Inflammatory macrophage treated with lipopolysaccharide for 1 hour (primary cell): ENCODE measurements at regions not wholly inside any gene's neighbourhood (a gene's known extent, or its start where the extent isn't known, plus 50 kb on each side); places are given as distances from the start of the nearest gene placed in this dataset.

Experiments used
- DNase-seq, 2 donors: peaks; one replicate each; pipeline ENCODE4 v3.0.0-alpha.2; 2020 to 2022

DNA sequence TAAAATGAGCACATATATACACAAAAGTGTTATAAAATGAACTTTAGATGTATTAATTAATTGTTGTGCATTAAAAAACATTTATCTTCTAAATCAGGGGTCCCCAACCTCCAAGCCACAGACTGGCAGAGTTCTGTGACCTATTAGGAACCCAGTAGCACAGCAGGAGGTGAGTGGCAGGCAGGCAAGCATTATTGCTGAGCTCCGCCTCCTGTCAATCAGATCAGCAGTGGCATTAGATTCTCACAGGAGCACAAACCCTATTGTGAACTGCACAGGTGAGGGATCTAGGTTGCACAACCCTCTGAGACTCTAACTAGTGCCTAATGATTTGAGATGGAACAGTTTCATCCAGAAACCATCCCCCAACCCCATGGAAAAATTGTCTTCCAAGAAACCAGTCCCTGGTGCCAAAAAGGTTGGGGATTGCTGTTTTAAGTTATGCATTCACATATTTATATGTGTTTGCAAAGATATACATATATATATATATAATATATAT, 583.7 kb downstream of the KCNJ2 start:
- DNase-seq: no peak

DNA sequence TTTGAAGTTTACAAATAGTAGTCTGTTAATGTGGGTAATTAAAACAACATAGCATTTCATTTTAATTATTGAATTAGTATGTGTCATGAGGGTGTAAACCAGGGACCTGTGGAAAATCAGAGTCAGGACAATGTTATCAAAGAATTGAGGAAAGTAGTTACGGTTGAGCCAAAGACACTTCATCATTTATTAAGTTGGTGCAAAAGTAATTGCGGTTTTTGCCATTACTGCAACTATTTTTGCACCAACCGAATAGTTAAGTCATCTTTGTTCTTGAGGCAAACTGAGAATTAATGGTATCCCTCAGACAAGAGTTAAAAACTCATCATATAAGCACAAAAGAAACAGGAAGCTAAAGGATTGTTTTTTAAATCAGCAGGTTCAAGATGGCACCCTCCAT, 593.7 kb downstream of the KCNJ2 start:
- DNase-seq: no peak

GRCh38 chr17:70767102-70767701, 597.9 kb downstream of the KCNJ2 start:
- DNase-seq: peak; percentile 15 to 24

- no peak for DNase-seq
Observed at GRCh38 chr17:70769956-70770355, 600.6 kb downstream of the KCNJ2 start.

DNA sequence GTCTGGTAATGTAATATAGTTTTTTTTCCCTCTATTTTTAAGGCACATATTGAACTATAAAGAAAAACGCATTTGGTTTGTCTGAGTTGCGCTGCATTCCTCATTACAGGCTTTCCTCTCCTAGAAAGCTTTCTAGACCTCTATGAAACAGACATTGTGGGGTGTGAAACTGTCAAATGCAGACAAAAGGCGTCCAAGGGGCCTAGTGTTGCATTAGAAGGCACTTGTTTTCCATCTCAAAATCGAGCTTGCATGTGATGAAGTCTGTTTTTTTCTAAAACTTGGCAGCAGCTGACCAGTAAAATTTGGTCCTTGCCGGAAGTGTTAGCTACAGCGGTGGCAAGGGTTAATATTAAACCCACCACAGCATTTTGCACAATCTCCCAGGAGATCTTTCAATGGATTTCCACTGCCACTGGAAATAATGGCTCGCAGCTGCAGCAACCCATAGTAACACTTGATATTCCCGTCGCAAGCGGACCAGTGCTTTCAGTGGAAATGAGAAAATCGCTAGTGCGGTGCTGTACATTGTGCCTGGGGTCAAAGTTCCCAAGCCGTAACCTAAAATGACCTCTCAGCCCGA, 602.6 kb downstream of the KCNJ2 start:
- no peak for DNase-seq

- DNase-seq: no peak
Observed at GRCh38 chr17:70772761-70773160, 603.4 kb downstream of the KCNJ2 start.

- DNase-seq: no peak
Observed at GRCh38 chr17:70773258-70773657, 603.9 kb downstream of the KCNJ2 start.

GRCh38 chr17:70774339-70775117, 605.2 kb downstream of the KCNJ2 start:
- no peak for DNase-seq

DNA sequence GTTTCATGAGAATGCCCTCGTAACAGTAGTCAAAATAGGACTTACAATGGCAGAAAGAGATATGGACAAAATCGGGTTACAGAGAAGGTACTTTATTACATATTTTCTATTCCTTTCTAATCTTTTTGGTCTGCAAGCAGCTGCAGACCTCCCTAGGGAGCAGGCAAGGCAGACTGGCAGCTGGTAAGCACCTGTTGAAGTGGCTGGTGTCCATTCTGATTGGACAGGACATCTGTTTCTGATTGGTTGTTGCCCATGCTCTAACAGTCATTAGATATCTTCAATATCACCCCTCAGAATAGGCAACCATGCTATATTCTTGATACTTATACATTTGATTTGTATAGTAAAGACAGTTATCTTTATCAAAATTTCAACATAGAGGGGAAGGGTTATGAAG, 606.3 kb downstream of the KCNJ2 start:
- no peak for DNase-seq

DNA sequence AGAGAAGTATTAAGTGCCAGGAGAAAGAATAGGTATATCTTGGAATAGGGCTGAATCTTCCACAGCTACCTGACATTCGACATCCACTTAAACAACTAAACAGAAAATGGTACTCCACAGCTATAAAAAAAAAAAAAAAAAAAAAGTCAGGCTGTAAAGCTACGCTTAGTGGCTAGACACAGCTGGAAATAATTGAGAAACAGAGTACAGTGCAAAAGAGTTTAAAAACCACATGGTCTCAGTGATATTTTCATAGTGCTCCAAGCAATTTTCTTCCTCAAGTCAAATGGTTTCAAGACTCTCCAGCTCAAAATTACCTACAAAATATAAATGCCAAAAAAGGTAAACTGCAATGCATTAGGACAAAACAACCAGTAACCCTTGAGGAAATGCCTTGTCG, 607.1 kb downstream of the KCNJ2 start:
- no peak for DNase-seq

DNA sequence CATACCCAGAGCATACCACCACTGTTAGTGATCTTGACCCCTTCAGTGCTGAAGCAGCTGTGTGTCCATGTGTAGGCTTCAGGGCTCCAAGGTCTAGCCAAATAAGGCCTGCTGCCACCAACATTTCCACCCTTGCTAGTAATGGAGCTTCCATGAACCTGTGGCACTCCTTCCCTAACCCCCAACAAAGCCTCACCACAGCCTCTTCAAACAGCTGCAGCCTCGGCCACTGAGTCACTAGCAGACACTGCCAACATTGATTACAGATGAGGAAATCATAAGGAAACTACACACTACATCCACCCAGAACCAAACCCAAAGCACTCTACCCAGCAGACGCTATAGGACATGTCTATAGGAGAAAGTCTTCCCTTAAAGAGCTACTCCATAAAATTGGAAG, 610.7 kb downstream of the KCNJ2 start:
- DNase-seq: no peak

- DNase-seq: no peak
Observed at GRCh38 chr17:70786081-70786480, 616.7 kb downstream of the KCNJ2 start.

DNA sequence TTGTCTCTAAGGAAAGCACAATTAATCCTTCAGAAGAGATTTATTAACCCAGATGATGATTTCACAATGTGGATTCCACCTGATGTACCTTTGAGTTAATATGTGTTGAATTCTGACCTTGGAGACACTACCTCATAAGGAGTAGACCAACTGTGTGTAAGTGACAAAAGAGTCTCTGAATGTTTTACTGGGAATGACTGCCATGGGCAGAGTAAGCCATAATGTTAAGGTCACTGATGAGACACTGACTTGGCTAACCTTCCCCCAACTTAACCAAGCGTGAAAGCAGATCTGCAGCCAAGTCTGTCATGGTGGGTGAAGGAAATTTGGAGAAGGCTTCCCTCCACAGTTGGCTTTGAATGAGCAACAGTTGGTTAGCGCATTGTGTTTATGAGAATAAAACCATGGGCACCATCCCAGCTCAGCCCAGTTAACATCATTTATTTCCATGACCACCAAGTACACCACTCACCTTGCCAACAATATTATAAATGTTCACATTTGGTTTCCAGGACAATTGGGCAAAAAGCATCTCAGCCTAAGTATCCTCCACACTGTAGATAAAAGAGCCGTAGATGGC, 618.5 kb downstream of the KCNJ2 start:
- DNase-seq: no peak

DNA sequence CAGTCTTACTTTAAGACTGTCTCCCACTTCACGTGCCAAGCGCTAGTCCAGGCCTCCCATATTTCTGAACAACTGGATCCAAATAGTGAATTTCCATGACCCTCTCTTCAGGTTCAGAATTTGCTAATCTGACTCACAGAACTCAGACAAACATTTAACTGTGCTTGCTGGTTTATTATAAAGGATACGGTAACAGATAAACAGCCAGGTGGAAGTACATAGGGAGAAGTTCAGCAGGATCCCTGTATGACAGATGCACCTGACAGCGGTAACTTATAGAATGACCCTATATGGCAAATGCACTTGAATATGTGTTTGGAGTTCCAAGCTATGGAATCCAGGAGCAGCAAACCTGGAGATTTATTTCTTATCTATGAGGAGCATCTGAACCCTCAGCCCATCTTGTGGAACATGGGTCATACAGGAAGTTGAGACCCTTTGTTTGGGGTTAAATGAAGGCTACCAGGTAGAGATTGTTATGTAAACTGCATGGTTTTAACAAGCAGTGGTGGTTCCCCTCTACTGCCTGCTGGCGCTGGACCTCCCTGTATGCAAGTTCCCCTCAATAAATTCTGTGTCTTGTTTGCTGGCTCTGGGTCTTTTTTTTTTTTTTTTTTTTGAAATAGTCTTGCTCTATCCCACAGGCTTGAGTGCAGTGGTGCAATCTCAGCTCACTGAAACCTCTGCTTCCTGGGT, 622.6 kb downstream of the KCNJ2 start:
- DNase-seq: no peak

- no peak for DNase-seq
Observed at GRCh38 chr17:70794738-70795137, 625.4 kb downstream of the KCNJ2 start.

- DNase-seq: no peak
Observed at GRCh38 chr17:70795620-70796019, 626.3 kb downstream of the KCNJ2 start.

GRCh38 chr17:70796757-70797156, 627.4 kb downstream of the KCNJ2 start:
- DNase-seq: no peak

- no peak for DNase-seq
Observed at GRCh38 chr17:70797166-70797565, 627.8 kb downstream of the KCNJ2 start.

- no peak for DNase-seq
Observed at GRCh38 chr17:70804161-70804560, 634.8 kb downstream of the KCNJ2 start.

- no peak for DNase-seq
Observed at GRCh38 chr17:70808596-70808995, 639.3 kb downstream of the KCNJ2 start.

DNA sequence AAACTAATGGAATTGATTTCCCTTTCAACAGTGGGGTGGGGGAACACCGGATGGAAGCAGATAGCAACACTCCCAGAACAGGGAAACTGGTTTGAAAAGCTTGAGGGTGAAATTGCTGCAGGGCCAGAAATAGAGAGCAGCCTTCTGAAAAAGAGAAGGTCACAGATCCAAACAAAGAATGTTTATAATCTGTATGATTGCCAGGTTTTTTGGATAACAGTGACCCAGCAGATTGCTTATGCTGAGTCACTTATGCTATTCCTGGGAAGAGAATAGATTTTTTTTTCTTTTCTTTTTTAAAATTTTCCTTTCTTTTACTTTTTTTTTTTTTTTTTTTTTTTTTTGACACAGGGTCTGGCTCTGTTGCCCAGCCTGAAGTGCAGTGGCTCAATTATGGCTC, 641.3 kb downstream of the KCNJ2 start:
- no peak for DNase-seq

GRCh38 chr17:70813355-70813930, 644.1 kb downstream of the KCNJ2 start:
- no peak for DNase-seq

GRCh38 chr17:70819183-70819582, 649.9 kb downstream of the KCNJ2 start:
- DNase-seq: no peak
